ENCODE measurements at regions not wholly inside any gene's neighbourhood (a gene's known extent, or its start where the extent isn't known, plus 50 kb on each side); places are given as distances from the start of the nearest gene placed in this dataset.

DNA sequence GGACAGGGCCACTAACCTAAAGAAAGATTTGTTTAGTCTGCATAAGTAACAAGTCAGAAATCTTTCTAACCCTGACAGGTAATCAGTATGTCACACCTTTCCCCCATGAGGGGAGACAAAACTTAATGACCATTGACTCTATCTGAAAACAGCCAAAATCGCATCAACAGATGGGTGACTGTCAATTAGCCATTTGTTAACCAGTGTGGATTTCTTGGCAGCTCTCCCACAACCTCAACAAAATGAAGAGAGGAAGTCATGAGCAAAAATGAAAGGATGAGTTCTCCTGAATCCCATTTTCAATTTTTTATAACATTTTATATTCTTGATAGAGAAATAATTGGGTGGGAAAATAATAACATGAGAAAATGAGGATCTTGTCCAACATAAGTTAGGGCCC is 84.6 kb upstream of the SNX2 start:
- TF ChIP-seq, protein P1, sequence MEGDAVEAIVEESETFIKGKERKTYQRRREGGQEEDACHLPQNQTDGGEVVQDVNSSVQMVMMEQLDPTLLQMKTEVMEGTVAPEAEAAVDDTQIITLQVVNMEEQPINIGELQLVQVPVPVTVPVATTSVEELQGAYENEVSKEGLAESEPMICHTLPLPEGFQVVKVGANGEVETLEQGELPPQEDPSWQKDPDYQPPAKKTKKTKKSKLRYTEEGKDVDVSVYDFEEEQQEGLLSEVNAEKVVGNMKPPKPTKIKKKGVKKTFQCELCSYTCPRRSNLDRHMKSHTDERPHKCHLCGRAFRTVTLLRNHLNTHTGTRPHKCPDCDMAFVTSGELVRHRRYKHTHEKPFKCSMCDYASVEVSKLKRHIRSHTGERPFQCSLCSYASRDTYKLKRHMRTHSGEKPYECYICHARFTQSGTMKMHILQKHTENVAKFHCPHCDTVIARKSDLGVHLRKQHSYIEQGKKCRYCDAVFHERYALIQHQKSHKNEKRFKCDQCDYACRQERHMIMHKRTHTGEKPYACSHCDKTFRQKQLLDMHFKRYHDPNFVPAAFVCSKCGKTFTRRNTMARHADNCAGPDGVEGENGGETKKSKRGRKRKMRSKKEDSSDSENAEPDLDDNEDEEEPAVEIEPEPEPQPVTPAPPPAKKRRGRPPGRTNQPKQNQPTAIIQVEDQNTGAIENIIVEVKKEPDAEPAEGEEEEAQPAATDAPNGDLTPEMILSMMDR (IDR thresholded peaks at IDR 0.05; ENCODE audit: extremely low read depth in 1 of 2, insufficient read depth in 1 of 2, low read depth in 1 of 2, low read length in 2 of 2), result no peak
- TF ChIP-seq GATA2 (IDR thresholded peaks at IDR 0.05; ENCODE audit: insufficient read depth, insufficient read length, low read depth, low read length) (no peak), POLR2A (IDR thresholded peaks at IDR 0.05; ENCODE audit: low read depth, low read length) (no peak), POLR2AphosphoS5 (IDR thresholded peaks at IDR 0.05; ENCODE audit: insufficient read depth, low read depth, low read length) (no peak), EZH2 (IDR thresholded peaks at IDR 0.05; ENCODE audit: borderline replicate concordance, low read depth, low read length, severe bottlenecking) (no peak)
